ENCODE measurements at regions not wholly inside any gene's neighbourhood (a gene's known extent, or its start where the extent isn't known, plus 50 kb on each side); places are given as distances from the start of the nearest gene placed in this dataset.

DNA sequence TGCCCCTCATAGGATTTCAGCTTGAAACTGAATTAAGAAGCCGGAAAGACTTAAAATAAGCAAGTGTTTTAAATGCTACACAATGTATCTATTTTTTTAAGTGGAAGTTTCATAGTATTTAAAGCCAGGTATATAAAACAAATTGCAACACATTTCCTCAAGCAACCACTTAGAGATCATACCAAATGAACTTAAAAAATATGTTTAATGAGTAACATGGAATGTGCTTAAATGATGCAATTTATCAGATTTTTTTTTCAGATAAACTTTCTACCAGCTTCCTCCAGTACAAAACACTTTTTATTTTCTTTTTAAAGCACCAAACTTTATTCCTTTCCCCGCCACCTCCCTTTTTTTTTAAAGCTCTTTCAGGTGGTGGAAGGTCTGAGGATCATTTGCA lies 534.3 kb downstream of the BMP2 start:
- no peaks in the 10 kb centered on the region for H3K27me3 ChIP-seq
- H3K4me1 ChIP-seq (ENCODE audit: low read depth), result no peaks in the 10 kb centered on the region
- no peak for DNase-seq (ENCODE audit: low read depth in 1 of 2, low spot score in 1 of 2)
- H3K27ac ChIP-seq, result no peak overlapping the region
- no peaks in the 10 kb centered on the region for H3K36me3 ChIP-seq
- no peaks in the 10 kb centered on the region for H3K9me3 ChIP-seq (ENCODE audit: low read depth)
- TF ChIP-seq, protein P1, sequence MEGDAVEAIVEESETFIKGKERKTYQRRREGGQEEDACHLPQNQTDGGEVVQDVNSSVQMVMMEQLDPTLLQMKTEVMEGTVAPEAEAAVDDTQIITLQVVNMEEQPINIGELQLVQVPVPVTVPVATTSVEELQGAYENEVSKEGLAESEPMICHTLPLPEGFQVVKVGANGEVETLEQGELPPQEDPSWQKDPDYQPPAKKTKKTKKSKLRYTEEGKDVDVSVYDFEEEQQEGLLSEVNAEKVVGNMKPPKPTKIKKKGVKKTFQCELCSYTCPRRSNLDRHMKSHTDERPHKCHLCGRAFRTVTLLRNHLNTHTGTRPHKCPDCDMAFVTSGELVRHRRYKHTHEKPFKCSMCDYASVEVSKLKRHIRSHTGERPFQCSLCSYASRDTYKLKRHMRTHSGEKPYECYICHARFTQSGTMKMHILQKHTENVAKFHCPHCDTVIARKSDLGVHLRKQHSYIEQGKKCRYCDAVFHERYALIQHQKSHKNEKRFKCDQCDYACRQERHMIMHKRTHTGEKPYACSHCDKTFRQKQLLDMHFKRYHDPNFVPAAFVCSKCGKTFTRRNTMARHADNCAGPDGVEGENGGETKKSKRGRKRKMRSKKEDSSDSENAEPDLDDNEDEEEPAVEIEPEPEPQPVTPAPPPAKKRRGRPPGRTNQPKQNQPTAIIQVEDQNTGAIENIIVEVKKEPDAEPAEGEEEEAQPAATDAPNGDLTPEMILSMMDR (IDR thresholded peaks at IDR 0.05; ENCODE audit: low read depth, low read length), result no peak
- no peak overlapping the region for H3K4me3 ChIP-seq

DNA sequence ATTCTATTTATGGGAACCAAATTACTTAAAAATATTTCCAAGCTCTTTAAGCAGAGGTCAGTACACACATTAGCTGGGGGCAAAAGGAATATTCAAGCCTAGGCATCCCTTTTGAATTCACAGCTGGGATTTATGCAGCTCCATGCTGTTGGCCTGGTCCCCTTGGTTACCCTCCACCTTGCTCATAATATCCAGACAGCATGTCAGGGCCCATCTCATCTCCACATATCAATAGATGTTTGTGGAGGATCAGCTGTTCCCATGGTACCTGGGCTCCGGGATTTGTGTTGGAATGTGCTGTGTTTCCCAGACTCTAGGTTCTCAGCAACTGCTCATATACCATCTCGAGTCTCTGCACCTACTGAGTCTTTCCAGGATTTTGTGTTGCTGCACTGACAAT lies 534.8 kb downstream of the BMP2 start:
- no peak overlapping the region for H3K4me3 ChIP-seq
- no peaks in the 10 kb centered on the region for H3K27me3 ChIP-seq
- H3K9me3 ChIP-seq (ENCODE audit: low read depth), result no peaks in the 10 kb centered on the region
- no peaks in the 10 kb centered on the region for H3K36me3 ChIP-seq
- no peak overlapping the region for H3K27ac ChIP-seq
- DNase-seq (ENCODE audit: low read depth in 1 of 2, low spot score in 1 of 2), result no peak
- TF ChIP-seq, protein P1 (IDR thresholded peaks at IDR 0.05; ENCODE audit: low read depth, low read length), result no peak
- H3K4me1 ChIP-seq (ENCODE audit: low read depth), result no peaks in the 10 kb centered on the region

DNA sequence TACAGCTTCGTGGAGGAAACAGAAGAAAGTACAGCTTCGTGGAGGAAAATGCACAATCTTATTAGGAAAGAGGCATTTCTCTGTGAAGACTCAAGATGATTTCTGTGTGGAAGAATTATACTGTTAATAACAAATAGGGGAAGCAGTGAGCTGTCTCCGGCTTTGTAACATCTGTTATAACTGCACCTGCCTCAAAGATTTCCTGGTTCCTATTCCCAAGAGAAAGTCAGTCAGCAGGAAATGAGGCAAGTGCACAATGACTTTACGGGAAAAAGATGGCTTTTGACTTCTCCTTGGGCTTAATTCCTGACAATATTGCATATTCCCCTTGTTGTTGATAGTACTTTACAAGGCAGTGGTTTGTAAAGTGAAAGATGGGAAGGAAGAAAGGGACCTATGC lies 538.5 kb downstream of the BMP2 start:
- Histone ChIP-seq H3K4me1 (ENCODE audit: low read depth) (no peaks in the 10 kb centered on the region), H3K27me3 (no peaks in the 10 kb centered on the region), H3K4me3 (no peak overlapping the region), H3K9me3 (ENCODE audit: low read depth) (no peaks in the 10 kb centered on the region), H3K27ac (no peak overlapping the region), H3K36me3 (no peaks in the 10 kb centered on the region)
- TF ChIP-seq, protein P1 (IDR thresholded peaks at IDR 0.05; ENCODE audit: low read depth, low read length), result no peak
- no peak for DNase-seq (ENCODE audit: low read depth in 1 of 2, low spot score in 1 of 2)

DNA sequence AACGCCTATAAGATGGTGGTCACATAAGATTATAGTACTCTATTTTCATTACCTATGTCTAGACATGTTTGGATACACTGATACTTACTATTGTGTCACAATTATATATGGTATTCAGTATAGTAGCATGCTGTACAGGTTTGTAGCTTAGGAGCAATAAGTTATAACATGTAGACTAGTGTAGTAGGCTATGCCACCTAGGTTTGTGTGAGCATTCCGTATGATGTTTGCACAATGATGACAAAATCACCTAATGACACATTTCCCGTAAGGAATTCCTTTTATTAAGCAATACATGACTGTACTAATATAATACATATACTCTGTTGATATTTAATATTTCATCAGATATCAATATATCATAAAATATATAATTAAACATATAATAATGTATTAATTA lies 540.7 kb downstream of the BMP2 start:
- Histone ChIP-seq H3K4me3 (no peak overlapping the region), H3K27me3 (no peaks in the 10 kb centered on the region), H3K27ac (no peak overlapping the region), H3K4me1 (ENCODE audit: low read depth) (no peaks in the 10 kb centered on the region), H3K36me3 (no peaks in the 10 kb centered on the region), H3K9me3 (ENCODE audit: low read depth) (no peaks in the 10 kb centered on the region)
- no peak for DNase-seq (ENCODE audit: low read depth in 1 of 2, low spot score in 1 of 2)
- TF ChIP-seq, protein P1 (IDR thresholded peaks at IDR 0.05; ENCODE audit: low read depth, low read length), result no peak

DNA sequence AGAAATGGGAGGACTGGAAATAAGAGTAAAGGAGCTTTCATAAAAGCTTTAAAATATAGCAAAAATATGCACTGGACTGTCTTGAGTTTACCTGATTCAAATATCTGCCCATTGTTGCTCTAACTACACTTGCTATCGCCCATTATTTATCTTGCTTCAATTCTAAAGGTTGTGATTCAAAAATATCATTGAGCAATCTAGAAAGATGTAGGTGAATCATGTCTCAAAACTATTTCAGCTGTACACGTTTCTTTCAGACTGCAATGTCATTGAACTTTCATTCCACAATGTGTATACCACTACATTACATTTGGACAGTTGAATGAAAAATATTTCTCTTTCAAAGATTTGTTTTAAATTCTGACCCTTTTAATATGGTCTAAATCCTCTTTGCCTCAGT lies 545.6 kb downstream of the BMP2 start:
- Histone ChIP-seq H3K36me3 (no peaks in the 10 kb centered on the region), H3K4me1 (ENCODE audit: low read depth) (no peaks in the 10 kb centered on the region), H3K27me3 (no peaks in the 10 kb centered on the region), H3K27ac (no peak overlapping the region), H3K9me3 (ENCODE audit: low read depth) (no peaks in the 10 kb centered on the region), H3K4me3 (no peak overlapping the region)
- no peak for DNase-seq (ENCODE audit: low read depth in 1 of 2, low spot score in 1 of 2)
- TF ChIP-seq, protein P1 (IDR thresholded peaks at IDR 0.05; ENCODE audit: low read depth, low read length), result no peak

DNA sequence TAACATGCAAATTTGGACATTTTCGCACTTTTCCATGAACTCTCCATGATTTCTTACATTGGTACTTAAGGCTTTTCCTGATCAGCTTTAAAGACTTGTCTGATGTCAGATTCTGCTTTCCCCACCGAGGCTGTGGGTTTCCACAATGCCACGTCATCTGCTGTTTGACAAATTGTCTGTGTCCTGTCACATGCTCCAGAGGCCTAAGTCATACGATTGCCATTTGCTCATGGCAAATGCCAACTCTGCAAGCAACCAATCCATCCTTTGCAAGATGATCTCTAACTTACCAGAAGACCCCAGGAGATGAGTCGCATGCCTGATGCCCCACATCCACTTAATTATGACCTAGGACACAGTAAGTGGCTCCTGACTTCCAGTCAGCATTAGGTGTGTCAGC lies 556.5 kb downstream of the BMP2 start:
- no peak for DNase-seq (ENCODE audit: low read depth in 1 of 2, low spot score in 1 of 2)
- no peaks in the 10 kb centered on the region for H3K9me3 ChIP-seq (ENCODE audit: low read depth)
- no peak overlapping the region for H3K27ac ChIP-seq
- no peak overlapping the region for H3K4me3 ChIP-seq
- no peaks in the 10 kb centered on the region for H3K4me1 ChIP-seq (ENCODE audit: low read depth)
- no peaks in the 10 kb centered on the region for H3K27me3 ChIP-seq
- H3K36me3 ChIP-seq, result no peaks in the 10 kb centered on the region
- TF ChIP-seq, protein P1 (IDR thresholded peaks at IDR 0.05; ENCODE audit: low read depth, low read length), result no peak

All from cardiac muscle cell (in vitro differentiated cells and primary cell).